Coronary artery (tissue), 2 donors: ENCODE measurements at regions not wholly inside any gene's neighbourhood (a gene's known extent, or its start where the extent isn't known, plus 50 kb on each side); places are given as distances from the start of the nearest gene placed in this dataset.

Experiments
- DNase-seq: peaks from one replicate; pipeline ENCODE4 v3.0.0-alpha.2; 2017; ENCODE audit warnings: low spot score
- H3K27ac ChIP-seq, 2 donors: fragments of 200-600 bp; sonication (generic); one replicate each; pipeline ENCODE4 v1.5.1; 2016 to 2019
- H3K4me3 ChIP-seq: fragments of 200-600 bp; sonication (generic); 2 replicates; pipeline ENCODE4 v1.5.1; 2016; ENCODE audit warnings: mild to moderate bottlenecking, moderate library complexity
- TF ChIP-seq, protein P1 (sequence below): fragments of 200-600 bp; sonication (generic); IDR thresholded peaks from one replicate; pipeline ENCODE4 v1.5.1; 2019; ENCODE audit warnings: antibody characterized with exemption

DNA sequence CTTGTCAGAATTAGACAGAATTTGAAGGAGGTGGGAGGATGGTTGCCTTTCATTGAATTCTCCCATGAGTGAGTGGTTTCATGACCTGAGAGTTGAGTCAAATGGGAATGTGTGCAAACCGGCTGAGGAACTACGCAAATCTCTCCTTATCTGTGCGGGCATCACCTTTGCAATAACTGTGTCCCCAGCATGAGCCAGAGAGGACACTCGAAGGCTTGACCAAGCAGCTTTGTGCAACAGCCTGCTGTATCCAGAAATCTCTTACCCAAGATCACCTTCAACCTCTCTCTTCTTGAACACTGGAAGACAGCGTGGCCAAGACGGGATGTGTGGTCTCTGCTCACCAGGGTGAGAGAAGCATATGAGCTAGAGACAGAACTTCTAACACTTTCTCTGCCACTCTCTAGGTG lies 93.8 kb upstream of the IKZF1 start:
- no peak for DNase-seq
- TF ChIP-seq, protein P1, sequence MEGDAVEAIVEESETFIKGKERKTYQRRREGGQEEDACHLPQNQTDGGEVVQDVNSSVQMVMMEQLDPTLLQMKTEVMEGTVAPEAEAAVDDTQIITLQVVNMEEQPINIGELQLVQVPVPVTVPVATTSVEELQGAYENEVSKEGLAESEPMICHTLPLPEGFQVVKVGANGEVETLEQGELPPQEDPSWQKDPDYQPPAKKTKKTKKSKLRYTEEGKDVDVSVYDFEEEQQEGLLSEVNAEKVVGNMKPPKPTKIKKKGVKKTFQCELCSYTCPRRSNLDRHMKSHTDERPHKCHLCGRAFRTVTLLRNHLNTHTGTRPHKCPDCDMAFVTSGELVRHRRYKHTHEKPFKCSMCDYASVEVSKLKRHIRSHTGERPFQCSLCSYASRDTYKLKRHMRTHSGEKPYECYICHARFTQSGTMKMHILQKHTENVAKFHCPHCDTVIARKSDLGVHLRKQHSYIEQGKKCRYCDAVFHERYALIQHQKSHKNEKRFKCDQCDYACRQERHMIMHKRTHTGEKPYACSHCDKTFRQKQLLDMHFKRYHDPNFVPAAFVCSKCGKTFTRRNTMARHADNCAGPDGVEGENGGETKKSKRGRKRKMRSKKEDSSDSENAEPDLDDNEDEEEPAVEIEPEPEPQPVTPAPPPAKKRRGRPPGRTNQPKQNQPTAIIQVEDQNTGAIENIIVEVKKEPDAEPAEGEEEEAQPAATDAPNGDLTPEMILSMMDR = no peak
- Histone ChIP-seq H3K4me3 (no peak overlapping the region), H3K27ac (no peak overlapping the region)

DNA sequence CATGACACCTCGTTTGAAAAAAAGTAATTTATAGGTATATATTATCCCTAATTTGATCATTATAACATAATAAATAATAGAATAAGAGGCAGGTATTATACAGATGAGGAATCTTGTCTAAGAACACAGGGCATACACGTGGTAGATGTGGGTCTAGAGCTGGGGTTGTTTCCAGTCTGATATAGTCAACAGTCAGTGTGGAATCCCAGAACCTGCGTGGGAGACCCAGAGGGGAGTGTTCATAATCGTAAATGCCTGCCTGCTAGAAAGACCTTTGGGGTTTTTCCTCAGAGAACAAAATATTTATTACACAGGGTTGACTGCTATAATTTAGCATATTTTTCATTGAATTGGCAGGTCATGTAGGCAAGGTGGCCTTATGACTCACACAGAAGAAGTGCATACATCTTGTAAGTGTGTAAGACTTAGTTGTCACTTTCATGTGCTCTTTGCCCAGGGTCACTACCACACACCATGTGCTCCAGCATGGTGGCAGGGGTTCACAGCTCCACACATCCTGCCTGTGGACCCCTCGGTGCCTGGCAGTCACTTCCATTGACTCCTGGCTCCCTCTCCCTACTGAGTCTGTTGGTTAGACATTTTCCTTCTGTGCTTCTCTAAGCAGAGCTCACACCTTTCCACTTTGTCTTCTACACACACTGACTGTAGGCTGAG lies 94.9 kb upstream of the IKZF1 start:
- Histone ChIP-seq H3K4me3 (no peak overlapping the region), H3K27ac (no peak overlapping the region)
- peak; percentile 26 for DNase-seq
- TF ChIP-seq, protein P1 = no peak

DNA sequence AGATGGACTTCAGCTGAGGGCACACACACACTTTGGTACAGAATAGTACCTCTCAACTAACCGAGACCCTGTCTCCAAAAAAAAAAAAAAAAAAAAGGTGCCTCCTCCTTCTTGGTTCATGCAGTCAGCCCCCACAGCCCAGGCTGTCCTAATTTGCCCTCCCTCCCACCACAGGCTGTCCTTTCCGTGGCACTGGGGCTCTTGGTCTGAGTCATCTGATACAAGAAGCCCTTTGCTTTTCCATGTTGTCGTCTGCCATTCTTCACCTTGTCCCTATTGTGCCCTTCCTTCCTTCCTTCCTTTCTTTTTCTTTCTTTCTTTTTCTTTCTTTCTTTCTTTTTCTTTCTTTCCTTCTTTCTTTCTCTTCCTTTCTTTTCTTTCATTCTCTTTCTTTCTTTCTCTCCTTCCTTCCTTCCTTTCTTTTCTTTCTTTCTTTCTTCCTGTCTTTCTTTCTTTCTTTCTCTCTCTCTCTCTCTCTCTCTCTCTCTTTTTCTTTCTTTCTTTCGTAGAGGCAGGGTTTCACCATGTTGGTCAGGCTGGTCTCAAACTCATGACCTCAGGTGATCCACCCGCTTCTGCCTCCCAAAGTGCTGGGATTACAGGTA lies 96.0 kb upstream of the IKZF1 start:
- TF ChIP-seq, protein P1 = no peak
- Histone ChIP-seq H3K4me3 (no peak overlapping the region), H3K27ac (no peak overlapping the region)
- DNase-seq = no peak

DNA sequence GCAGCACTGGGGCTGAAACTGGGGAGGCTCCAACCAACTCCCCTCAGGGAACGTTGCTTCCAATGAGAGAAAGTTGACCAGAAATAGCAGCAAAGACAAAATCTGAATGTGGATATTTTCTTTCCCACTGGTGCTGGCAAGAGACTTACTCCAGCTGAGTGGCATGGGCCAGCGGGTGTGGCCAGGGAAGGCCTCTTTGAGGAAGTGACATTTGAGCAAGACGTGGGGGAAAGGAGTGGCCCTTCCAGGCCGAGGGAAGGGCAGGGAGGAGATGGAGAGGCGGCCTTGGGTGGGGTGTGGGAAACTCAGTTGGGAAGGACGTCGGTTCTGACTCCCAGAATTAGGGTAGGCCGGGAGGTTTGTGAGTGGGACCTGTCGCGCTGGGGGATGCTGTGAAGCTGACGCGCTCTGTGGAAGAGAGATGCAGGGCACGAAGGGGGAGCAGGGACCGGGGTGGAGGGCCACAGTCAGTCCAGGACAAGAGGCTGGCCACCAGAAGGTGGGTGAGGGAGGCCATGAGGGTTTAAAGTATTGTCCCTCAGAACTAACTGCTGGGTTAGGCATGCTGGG lies 96.7 kb upstream of the IKZF1 start:
- H3K4me3 ChIP-seq = no peak overlapping the region
- TF ChIP-seq, protein P1 = no peak
- no peak overlapping the region for H3K27ac ChIP-seq
- DNase-seq = peak; percentile 69

DNA sequence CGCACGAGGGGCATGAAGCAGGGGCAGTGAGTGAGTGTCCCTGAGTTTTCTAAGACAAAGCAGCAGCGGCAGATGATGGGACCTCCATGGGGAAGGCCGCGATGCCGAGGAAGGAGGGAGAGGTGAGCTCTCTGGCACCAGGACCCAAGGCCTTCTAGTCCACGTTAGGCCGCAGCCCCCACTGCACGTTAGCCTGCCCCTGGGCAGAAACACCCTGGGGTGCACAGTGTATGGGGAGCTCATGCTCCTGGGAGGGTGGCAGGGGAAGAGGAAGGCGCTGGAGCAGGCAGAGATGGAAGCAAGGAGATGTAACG lies 97.3 kb upstream of the IKZF1 start:
- peak; percentile 69 for DNase-seq
- no peak overlapping the region for H3K27ac ChIP-seq
- TF ChIP-seq, protein P1 = no peak
- no peak overlapping the region for H3K4me3 ChIP-seq

DNA sequence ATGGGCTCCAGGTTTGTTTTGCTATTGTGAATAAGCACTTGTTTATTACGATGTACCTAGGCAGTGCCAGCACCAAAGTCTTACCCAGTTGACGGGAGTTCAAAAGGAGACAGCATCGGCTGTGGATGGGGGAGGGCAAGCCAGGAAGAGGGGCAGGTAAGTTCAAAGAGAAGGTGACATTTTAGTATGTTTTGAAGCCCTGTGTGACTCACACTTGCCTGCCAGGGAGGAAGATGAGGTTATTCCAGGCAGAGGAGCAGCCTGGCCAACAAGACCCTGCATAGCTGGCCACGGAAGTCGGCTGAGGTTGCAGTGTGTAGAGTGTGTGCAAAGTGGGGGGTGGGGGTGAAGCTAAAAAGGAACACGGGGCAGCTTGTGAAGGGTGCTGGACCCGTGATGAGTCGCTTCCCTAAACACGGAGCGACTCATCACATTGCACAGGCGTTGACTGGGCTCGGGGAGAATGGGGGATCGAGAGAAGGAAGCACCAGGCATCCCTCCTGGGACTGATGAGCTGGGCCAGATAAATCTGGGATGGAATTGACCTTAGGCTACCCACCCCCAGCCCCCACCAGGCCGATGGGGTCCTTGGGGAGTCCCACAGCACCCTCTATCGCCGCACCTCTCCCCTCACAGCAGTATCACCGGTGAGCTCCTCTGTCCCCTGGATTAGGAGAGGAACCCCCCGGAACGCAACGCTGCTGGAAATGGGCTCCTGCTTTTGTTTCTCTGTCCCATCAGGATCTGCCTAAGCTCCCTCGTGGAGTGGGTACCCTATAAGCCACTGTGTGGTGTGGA lies 97.9 kb upstream of the IKZF1 start:
- DNase-seq = peak; percentile 45
- Histone ChIP-seq H3K27ac (no peak overlapping the region), H3K4me3 (no peak overlapping the region)
- TF ChIP-seq, protein P1 = no peak
